ENCODE measurements at regions not wholly inside any gene's neighbourhood (a gene's known extent, or its start where the extent isn't known, plus 50 kb on each side); places are given as distances from the start of the nearest gene placed in this dataset.

DNA sequence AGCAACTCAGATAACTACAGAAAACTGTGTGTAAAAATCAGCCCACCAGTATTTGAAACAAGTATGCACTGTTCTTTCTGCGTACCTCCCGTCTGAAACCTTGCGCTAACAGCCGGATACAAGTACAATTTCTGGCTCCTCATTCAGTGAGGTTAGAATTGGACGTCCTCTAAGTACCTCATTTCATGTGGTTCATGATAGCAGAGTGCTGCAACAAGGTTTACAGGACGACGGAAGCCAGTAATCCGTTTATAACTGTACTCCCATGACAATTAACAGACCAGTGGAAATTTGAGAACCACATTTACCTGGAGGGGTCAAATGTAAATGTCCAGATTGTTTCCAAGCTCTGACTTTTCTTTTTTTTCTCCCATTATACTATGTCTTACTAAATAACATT, 52.9 kb upstream of the TENM3 start:
- Histone ChIP-seq H3K9me3 (ENCODE audit: insufficient read depth, low read length) (no peaks in the 10 kb centered on the region), H3K4me1 (ENCODE audit: insufficient read depth, insufficient read length) (no peaks in the 10 kb centered on the region), H3K9ac (ENCODE audit: insufficient read length, low read depth) (no peak overlapping the region), H3K4me3 (ENCODE audit: insufficient read length, low read depth) (no peak overlapping the region), H3K27me3 (ENCODE audit: insufficient read depth, insufficient read length) (no peaks in the 10 kb centered on the region), H3K36me3 (ENCODE audit: insufficient read depth, insufficient read length, low read length) (no peaks in the 10 kb centered on the region)
- DNase-seq (ENCODE audit: low read depth, low spot score) = no peak
- TF ChIP-seq YY1 (IDR thresholded peaks at IDR 0.05; ENCODE audit: insufficient read depth, insufficient read length) (no peak), ZNF274 (IDR thresholded peaks at IDR 0.05; ENCODE audit: low read depth, low read length) (no peak), SUZ12 (IDR thresholded peaks at IDR 0.05; ENCODE audit: extremely low read depth, insufficient read depth, insufficient read length) (no peak)

DNA sequence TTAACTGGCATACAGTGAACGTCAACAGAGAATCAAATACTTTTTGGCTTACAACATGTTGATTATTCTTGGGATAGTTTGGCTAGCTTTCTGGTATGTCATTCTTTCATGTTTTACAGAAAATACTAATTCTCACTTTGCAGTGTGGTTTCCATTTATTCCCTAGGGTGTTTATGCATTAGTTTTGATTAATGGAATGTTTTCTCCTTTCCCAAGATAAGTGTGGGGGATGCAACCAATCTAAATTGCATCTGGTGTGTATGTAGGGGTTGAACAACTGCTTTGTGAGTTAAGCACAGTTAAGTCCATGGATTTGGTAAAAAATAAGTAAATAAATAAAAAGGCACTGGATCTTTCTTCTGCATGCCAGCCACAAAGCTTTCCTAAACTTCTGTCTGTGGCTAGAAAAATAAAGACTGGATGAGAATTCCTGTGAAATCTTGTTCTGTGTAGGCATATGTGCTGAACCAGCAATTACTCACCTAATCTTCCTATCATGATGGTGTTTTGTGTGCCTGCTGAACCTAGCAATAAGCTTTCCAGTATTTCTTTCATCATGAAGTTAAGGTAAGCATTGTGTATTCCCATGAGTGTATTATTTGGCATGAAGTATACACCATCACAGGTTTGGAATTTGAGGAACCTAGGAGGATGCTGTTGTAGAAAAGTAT, 50.6 kb upstream of the TENM3 start:
- Histone ChIP-seq H3K4me3 (ENCODE audit: insufficient read length, low read depth) (no peak overlapping the region), H3K36me3 (ENCODE audit: insufficient read depth, insufficient read length, low read length) (no peaks in the 10 kb centered on the region), H3K9me3 (ENCODE audit: insufficient read depth, low read length) (no peaks in the 10 kb centered on the region), H3K27me3 (ENCODE audit: insufficient read depth, insufficient read length) (no peaks in the 10 kb centered on the region), H3K9ac (ENCODE audit: insufficient read length, low read depth) (no peak overlapping the region), H3K4me1 (ENCODE audit: insufficient read depth, insufficient read length) (no peaks in the 10 kb centered on the region)
- no peak for TF ChIP-seq YY1 (IDR thresholded peaks at IDR 0.05; ENCODE audit: insufficient read depth, insufficient read length)
- no peak for TF ChIP-seq SUZ12 (IDR thresholded peaks at IDR 0.05; ENCODE audit: extremely low read depth, insufficient read depth, insufficient read length)
- no peak for TF ChIP-seq ZNF274 (IDR thresholded peaks at IDR 0.05; ENCODE audit: low read depth, low read length)
- no peak for DNase-seq (ENCODE audit: low read depth, low spot score)

DNA sequence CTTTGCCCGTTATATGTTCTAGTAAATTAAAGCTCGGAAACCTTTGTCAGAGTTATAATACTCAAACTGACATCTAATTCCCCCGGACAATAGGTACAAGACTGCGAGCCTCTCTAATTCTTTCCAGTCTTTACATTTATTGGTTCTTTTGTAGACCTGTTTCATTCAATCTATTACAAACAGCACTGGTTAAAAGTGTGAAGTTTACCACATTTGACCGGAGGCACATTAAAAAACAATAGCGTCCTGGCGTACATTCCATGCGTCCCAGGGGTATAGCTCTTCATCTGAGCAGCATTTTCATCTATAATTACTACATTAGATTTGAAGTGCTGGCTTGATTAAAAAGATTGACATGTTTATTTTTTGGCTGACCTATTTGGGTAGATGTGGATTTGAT, 49.9 kb upstream of the TENM3 start:
- no peak for DNase-seq (ENCODE audit: low read depth, low spot score)
- Histone ChIP-seq H3K9ac (ENCODE audit: insufficient read length, low read depth) (no peak overlapping the region), H3K27me3 (ENCODE audit: insufficient read depth, insufficient read length) (no peaks in the 10 kb centered on the region), H3K4me3 (ENCODE audit: insufficient read length, low read depth) (no peak overlapping the region), H3K4me1 (ENCODE audit: insufficient read depth, insufficient read length) (no peaks in the 10 kb centered on the region), H3K9me3 (ENCODE audit: insufficient read depth, low read length) (no peaks in the 10 kb centered on the region), H3K36me3 (ENCODE audit: insufficient read depth, insufficient read length, low read length) (no peaks in the 10 kb centered on the region)
- no peak for TF ChIP-seq ZNF274 (IDR thresholded peaks at IDR 0.05; ENCODE audit: low read depth, low read length)
- no peak for TF ChIP-seq SUZ12 (IDR thresholded peaks at IDR 0.05; ENCODE audit: extremely low read depth, insufficient read depth, insufficient read length)

All from NT2/D1 (cell line).